Upper lobe of left lung (tissue), 4 donors: ENCODE measurements at regions not wholly inside any gene's neighbourhood (a gene's known extent, or its start where the extent isn't known, plus 50 kb on each side); places are given as distances from the start of the nearest gene placed in this dataset.

Experiments
- CTCF ChIP-seq, 6 experiments: fragments of 450-650 bp in 4 of 6; fragments of 200-600 bp in 2 of 6; sonication (generic) in 2 of 6; IDR thresholded peaks; one replicate each; pipeline ENCODE4 v1.5.1; 2016 to 2019; ENCODE audit warnings: antibody characterized with exemption in 6 of 6
- EP300 ChIP-seq, 4 donors: sonication (generic); formaldehyde crosslinking; IDR thresholded peaks; one replicate each; pipeline ENCODE4 v1.5.1; 2017; ENCODE audit warnings: antibody characterized with exemption in 4 of 4, control low read depth in 2 of 4
- POLR2A ChIP-seq, 4 donors: fragments of 450-650 bp; IDR thresholded peaks; one replicate each; pipeline ENCODE4 v1.5.1; 2016 to 2017; ENCODE audit warnings: antibody characterized with exemption in 4 of 4, mild to moderate bottlenecking in 2 of 4
- POLR2AphosphoS5 ChIP-seq, 2 donors: sonication (generic); formaldehyde crosslinking; IDR thresholded peaks; one replicate each; pipeline ENCODE4 v1.5.1; 2017; ENCODE audit warnings: antibody characterized with exemption in 2 of 2

GRCh38 chr2:105627534-105627933 lies 117.2 kb upstream of the NCK2 start:
- TF ChIP-seq CTCF (IDR thresholded peaks at IDR 0.05) (no peak), EP300 (IDR thresholded peaks at IDR 0.05) (no peak), POLR2AphosphoS5 (IDR thresholded peaks at IDR 0.05) (no peak), POLR2A (IDR thresholded peaks at IDR 0.05) (no peak)
